GM21717 (cell line): ENCODE measurements at regions not wholly inside any gene's neighbourhood (a gene's known extent, or its start where the extent isn't known, plus 50 kb on each side); places are given as distances from the start of the nearest gene placed in this dataset.

Experiments used
- ATAC-seq: cut with Tn5 transposase; IDR thresholded peaks from one replicate; pipeline ENCODE4 v1.9.1; 2021; ENCODE audit warnings: mild to moderate bottlenecking, moderate library complexity; ENCODE audit not compliant: unreplicated experiment

DNA sequence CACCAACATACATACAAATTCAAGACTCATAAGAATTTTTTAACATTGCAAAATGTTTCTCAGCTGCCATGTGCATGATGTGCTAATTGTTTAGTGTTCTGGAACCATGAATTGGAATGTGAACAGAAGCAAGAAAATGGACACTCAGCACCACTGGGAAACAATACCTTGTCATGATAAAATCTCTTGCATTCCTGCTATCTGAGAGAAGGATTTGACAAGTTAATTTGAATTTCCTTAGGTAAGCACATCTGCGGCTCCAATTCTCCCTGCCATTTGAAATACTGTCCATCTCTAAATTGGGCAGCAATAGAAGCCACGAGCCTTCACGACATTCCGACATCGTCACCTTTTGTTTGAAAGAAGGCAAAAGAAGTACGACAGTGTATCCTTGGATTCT lies 1104.6 kb upstream of the MAP3K7 start:
- no peak for ATAC-seq

DNA sequence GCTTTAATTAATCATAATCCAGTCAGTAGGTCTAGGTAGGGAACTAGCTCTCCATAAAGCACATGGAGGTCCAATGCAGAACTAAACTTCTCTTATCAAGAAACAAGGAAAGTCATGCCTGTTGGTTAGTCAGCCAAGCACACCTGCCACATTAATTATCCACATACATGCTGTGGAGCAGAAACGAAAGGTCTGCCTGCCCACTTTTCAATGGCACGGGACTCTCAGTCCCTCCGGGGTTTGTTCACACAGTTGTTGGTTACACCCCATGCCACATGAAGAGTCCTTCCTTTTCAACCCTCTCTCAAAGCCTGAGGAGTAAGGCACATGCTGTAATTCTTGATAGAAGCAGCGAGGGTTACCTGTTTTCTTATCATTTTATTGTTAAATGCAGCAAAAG lies 1096.4 kb upstream of the MAP3K7 start:
- ATAC-seq: no peak

DNA sequence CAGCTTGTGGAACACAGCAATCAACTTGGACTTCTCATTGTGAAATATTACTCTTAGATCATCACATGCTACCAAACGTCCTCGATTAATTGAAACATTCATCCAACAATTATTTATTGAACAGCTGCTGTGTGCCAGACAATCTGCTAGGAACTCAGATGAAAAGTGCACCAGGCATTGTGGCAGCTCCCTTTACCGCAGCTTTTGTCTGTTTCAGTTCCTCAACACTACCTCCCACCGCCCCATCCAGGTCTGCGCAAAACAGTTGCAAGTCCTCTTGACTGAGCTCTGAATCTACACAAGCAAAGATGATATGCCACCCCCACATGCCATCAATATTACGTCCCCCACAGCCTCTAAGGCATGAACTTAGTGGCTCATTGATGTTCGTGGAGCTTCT lies 1094.4 kb upstream of the MAP3K7 start:
- ATAC-seq: no peak

DNA sequence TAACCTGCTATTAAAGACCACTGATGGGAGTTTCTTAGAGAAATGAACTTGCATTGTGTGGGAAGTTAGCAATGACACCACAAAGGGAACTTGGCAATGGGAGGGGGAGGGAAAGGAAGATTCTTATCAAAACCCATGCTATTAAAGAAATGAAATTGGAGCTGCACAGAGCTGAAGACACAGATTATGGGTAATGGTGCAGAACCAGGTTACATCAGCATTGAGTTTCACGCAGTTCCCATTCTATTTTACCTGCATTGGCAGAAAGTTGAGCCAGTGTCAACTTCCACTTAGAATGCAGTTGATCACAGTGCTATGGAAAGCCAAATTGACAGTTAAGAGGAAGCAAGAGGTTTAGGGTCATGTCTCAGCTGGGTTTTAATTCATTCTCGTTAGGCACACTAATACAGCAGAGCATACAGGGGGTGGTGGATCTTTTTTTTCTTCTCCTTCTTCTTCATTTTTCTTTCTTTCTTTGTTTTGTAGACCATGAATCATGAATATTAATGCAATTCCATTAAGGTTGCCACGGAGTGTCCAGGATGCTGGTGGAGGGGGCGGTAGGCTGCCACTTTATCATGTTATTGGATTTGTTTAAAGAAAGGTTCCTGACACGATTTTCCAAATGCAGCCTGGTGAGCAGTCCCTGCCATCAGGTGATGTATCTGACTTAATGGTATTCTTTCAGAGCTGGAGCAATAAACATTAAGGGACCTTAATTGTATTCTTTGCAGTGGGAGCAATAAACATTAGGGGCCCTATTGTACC lies 1092.0 kb upstream of the MAP3K7 start:
- no peak for ATAC-seq

DNA sequence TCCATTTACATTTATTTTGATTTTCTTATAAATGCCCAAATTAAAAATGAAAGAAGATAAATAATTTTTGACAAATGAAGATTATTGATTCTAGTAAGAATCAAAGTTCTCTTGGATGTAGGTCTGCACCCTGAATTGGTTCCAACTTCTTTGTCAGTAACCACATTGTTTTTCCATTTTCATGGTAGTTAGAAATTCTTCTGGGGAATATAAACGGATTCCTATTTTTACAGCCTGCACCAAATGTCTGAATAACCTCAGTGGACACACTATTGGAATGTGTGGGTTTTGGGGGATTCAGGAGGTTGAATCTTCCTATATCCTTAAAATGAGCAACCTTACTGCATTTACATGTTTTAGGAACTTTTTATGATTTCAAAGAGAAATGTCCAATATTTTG lies 1085.3 kb upstream of the MAP3K7 start:
- no peak for ATAC-seq

DNA sequence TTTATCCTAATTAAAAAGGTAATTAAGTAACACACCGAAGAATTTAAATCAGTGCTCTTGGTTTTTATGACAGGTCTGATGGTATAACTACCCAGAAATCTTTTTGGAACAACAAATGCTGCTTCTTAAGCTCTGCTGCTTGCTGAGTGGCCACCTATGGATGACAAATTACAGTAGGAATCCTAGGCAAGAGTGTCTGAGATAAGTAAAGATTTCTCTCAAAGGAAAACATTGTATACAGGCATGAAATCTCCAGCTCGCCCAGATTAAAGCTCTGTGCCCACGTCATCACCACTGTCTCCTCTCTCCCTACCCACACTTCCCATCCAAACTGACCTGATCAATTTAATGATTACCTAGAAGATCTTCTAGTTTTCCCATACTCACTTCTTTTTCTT lies 1083.0 kb upstream of the MAP3K7 start:
- no peak for ATAC-seq

DNA sequence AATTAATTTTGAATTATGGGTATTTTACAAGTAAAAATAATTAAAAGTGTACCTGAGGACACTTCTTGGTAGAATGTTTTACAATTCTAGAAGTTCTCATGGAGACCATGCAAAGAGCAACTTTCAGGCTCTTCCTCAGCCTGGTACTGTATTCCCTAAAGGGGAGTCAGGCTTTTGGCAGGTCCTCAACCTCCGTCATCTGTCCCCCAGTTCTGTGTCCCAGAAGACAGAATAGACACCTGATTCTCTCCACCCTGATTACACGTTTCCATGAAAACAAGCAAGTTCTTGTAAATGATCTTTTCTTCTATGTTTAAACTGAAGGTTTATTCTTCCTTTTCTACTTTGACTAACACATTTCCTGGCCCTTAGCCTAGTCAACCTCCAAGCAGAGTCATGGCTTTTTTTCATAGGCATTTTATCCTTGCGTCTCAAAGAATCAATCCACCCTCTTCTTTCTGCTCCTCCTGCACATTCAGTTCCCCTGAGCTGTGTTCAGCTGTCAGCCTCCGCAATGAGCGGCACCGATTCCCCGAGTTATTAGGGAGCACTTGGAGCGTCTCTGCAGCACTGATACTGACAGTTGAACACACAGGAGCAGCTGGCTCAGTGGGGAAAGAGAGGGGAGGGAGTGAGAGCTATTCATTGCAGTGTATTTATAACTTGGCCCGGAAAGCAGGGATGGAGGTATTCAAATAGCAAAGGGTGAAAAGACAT lies 1082.4 kb upstream of the MAP3K7 start:
- no peak for ATAC-seq

DNA sequence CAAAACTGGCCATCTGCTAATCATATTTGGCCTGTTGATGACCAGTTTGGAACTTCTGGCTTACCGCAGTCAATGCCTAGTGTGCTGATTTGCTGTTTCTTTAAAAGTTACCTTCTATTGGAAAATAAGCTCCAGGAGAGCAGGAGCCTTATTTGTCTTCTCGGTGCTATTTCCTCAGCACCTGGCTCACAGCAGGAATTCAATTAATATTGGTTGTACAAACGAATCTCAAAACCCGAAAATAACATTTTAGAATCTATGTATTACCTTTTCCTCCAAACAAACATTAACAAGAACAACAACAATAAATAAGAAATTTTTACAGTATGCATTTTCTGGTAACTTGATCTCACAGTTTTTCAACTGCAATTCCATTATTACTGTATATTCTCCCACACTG lies 1080.7 kb upstream of the MAP3K7 start:
- ATAC-seq: no peak

DNA sequence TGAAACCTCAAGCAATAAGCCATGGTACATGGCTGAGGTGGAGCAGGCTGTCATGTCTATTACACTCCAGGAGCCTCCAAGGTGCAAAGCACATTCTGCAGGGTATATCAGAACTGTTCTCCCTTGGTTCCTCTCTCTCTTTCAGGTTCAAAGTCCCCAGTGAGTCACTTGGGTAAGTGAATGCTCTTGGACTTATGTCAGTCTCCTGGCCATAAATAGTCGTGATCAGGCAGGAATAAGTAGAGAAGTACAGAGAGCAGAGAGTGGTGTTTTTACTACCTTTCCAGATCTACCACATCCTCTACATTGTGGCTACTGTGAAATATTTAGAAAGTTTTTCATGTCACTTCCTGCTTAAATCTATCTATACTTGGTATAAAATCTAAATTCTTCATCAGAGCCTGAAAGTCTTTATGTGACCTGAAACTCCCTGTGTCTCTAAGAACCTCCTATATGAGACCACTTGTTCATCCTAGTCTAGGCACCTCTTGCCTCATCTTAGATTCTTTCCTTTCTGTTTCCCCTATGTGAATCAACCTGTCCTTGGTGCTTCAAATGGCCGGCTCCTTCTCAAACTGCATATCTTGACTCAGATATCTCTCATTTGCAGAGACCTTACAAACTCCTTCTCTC lies 1077.6 kb upstream of the MAP3K7 start:
- ATAC-seq: peak; percentile 85

DNA sequence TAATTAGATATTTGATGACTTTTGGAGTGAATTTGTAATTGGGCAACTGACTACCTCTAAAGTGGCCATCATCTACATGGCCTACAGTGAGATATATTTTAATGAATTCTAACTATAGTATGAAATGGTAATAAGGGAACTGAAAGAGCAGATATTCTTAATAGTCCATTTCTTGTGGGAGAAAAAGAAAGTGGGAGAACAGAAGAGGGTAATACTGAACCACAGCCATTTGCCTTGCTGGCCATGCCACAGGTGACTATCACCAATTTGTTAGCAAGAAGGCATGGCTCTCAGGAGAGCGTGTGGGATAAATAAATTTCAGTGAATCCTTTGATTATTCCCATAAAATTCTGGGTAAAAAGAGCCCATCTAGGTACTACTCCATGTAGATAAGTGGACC lies 1074.0 kb upstream of the MAP3K7 start:
- no peak for ATAC-seq

DNA sequence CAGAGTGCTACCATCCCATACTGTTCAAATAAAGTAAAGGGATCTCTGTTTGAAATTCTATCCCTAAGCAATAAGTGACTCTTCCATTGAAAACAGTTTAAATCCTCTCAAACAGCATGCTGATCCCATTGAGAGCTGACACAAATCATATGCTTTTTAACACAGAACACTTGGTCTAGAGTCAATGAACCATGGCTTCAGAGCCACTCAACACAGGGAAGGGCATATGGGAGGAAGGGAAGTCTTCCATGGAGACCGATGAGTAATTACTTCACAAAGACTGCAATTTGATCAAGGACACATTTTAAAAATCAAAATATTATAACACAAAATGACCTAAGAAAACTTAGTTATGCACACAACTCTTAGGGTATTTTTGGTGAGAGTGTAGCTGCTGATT lies 1073.0 kb upstream of the MAP3K7 start:
- ATAC-seq: no peak

DNA sequence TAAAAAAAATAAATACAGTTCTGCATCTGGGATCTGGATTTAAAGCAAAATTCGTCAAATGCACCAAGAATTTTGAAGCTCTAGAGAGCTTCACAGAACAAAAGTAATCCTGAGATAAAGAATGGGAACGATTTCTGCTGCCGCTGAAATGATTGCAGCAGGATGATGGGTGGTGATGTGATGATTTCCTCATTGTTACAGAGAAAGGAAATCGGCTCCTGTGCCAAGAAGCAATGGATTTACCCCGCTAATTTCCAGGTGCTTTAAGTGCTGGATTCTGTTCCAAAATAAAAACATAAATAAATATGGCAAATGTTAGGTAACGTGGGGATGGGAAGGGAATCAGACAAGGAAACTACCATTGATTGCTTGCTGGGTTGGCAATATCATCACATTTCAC lies 1067.9 kb upstream of the MAP3K7 start:
- ATAC-seq: no peak

DNA sequence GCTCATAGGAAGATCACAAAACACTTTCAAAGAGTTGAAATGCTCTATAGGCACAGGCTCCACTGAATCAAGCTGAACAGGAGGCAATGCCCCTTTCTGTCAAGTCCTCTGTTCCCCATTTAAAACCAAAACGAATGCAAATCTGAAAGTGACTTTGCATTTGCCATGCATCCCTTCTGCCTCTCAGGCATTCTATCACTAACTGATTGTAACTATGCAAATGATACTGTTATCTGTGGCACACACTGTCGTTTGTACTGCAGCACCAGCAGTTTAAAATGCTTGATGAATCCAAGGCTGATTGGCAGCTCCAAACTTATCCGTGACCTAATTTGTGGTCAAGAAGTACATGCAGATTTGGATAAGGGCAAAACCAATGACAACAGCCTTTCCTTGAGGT lies 1067.5 kb upstream of the MAP3K7 start:
- no peak for ATAC-seq

DNA sequence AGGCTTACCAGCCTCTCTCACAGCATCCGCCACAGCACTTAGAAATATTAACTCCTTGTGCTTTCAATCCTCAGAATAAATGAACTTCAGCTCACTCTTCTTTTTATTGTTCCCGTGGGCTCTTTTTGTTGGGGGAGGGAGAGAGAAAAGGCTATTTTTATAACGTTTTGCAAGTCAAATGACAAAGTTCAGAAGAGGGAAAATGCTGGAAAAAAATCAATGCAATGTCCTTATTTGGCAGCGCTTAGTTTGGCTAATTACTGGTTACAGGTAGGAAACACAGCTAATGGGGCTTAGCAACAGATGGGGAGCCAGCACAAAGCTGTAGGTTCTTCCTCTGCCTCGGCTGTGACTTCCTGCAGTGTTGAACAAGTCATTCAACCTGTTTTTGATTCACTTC lies 1067.0 kb upstream of the MAP3K7 start:
- no peak for ATAC-seq

DNA sequence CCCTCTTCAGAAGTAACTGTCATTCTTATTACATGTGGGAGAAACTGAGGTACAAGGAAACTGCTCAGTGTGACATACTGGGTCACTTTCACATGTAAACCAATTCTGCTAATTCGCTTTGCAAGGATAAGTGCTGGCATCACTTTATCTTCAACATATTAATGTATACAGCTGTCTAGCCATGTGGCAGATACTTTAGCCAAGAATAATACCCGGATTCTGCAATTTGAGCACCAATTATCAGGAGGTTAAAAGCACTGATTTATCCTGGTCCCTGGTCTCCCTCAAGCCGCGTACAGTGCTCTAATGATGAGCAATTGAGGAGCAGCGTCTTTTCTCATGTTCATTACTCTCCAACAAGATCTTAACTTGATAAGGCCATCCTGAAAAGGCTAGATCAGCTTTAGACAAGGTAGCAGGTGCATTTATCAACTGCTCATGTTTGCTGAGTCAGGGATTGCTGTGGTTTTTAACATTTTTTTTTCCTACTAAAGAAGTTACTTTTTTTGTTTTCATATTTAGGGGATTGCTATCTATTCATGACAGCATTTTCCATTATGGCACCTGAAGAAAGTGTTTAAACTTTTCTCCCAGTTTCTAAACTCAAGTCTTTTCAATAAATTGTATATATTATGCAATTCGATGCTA lies 1066.3 kb upstream of the MAP3K7 start:
- no peak for ATAC-seq

DNA sequence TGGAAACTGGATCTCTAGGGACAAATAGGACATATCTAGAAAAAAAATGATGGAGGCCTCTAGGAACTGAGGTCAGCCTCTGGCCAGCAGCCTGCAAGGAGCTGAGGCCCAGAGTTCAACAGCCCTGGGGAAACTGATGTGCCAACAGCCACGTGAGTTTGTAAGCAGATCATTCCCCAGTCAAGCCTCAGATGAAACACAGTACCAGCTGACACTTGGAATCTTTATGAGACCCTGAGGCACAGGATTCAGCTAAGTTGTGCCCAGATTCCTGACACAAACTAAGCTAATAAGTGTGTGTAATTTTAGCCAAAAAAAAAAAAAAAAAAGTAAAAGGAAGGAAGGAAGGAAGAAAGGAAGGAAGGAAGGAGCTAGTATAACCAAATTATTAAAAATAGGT lies 1059.8 kb upstream of the MAP3K7 start:
- ATAC-seq: no peak

DNA sequence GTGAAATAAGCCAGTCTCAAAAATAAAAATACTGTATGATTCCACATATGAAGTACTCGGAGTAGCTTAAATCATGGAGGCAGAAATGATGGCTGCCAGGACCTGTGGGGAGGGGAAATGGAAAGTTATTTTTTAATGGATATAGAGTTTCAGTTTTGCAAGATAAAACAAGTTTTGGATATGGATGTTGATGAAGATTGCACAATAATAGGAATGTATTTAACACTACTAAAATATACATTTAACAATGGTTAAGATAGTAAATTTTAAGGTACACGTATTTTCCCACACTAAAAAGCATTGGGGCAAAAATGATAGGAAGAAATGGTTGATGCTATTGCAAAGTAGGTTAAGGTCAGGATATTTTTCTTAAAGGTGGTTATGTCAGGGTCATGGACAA lies 1058.9 kb upstream of the MAP3K7 start:
- no peak for ATAC-seq

DNA sequence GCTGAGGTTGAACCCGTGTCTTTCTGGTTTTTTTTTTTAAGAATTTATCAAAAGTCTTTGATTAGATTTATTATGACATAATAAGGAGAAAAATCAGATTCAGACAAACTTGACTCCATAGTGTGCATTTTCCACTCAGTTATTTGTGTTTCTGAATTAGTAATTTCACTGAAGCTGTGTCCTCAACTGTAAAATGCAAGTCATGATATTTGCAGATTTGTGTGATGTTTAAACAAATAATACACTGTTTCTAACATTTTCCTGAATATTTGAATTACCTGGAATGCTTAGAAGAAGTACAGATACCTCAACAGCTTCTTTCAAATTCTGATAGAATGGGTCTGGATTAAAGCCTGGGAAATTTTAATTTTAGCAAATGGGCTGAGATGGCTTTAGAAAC lies 1050.3 kb upstream of the MAP3K7 start:
- no peak for ATAC-seq

DNA sequence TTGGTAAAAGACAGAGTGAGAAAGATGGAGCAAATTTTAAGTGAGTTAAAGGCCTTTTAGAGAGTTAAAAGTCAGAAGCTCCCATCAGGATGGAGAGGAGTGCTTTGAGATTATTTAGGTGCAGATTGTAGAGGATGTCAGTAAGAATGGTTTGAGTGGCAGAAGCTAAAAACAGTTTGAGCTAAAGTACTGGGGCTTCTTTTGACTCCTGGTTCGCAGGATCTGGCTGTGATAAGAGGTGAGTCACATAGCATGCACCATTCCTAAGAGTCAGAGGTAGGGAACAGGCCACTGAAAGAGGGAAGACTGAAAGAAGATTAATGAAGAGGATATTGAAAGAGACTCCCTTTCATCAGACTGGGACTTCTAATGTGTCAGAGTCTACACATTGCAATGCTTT lies 1047.9 kb upstream of the MAP3K7 start:
- ATAC-seq: no peak

DNA sequence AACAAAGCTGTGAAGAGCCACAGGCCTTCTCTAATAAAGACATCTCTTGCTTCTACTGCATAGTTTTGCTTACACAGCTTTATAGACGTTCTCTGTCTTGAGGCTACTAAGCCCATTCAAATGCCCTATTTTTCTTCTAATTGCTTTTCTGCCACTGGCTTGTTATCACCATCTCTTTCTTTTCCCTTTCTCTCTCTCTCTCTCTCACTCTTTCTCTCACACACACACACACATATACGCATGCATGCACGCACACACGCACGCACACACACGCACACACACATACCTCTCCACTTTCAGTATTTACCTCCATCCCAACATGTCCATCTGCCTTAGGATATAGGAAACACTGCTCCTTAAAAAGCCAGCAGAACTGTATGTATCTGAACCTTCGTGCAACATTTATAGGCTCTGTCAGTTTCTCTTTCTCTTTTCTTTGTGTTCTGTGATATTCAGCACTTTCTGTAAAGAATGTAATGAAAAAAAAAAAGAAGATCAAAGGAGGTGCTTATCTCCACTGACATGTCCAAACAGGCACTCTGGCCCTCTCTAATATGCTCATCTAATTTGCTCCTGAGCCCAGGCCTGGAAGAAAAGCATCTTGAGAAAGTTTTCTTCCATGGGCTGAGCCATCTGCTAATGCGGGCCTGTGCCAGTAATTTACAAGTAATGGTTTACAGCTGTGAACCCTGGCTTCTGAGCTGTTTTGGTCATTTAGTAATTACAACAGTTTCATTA lies 1046.7 kb upstream of the MAP3K7 start:
- ATAC-seq: no peak

DNA sequence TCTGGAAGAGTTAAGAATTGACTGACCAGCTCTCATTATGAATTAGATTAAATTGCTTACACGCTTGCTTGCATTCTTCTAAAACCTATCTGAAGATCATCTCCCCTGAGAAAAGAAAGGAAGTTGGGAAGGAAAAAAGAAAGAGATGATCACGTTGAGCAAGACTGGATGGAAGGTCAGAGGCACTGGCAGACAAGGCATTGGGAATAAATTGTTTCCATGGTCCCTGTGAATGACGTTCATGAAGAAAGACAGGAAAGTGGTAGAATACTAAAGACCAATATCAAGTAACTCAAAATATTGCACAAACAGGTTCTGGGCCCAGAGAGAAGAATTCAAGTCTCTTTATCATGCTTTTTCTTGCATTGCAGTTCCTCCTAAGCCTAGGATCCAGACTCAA lies 1045.4 kb upstream of the MAP3K7 start:
- ATAC-seq: no peak
